Left lung (tissue), 4 donors: ENCODE measurements at regions not wholly inside any gene's neighbourhood (a gene's known extent, or its start where the extent isn't known, plus 50 kb on each side); places are given as distances from the start of the nearest gene placed in this dataset.

Experiments used
- ATAC-seq: fragments of 200-7000 bp; cut with Tn5 transposase; one replicate; pipeline ENCODE4 v1.9.1; 2020; ENCODE audit warnings: moderate library complexity
- DNase-seq, 4 donors: peaks; one replicate each; pipeline ENCODE4 v3.0.0-alpha.2; 2013 to 2020
- H3K27ac ChIP-seq, 2 donors: fragments of 200-600 bp; sonication (generic) in 1 of 2; one replicate each; pipeline versions ENCODE4 v1.5.0 to v1.8.0; 2020 to 2021
- H3K27me3 ChIP-seq, 2 donors: fragments of 200-600 bp; sonication (generic) in 1 of 2; one replicate each; pipeline versions ENCODE4 v1.5.0 to v1.8.0; 2020 to 2021
- H3K36me3 ChIP-seq, 2 donors: fragments of 200-600 bp; sonication (generic) in 1 of 2; one replicate each; pipeline versions ENCODE4 v1.5.0 to v1.8.0; 2020 to 2021
- H3K4me1 ChIP-seq, 2 donors: fragments of 200-600 bp; one replicate each; pipeline ENCODE4 v1.8.0; 2021
- H3K4me3 ChIP-seq, 2 donors: fragments of 200-600 bp; sonication (generic) in 1 of 2; one replicate each; pipeline versions ENCODE4 v1.5.0 to v1.8.0; 2020 to 2021; ENCODE audit warnings: mild to moderate bottlenecking in 1 of 2
- H3K9me3 ChIP-seq, 2 donors: fragments of 200-600 bp; sonication (generic) in 1 of 2; one replicate each; pipeline versions ENCODE4 v1.5.0 to v1.8.0; 2020 to 2021
- CTCF ChIP-seq, 2 donors: fragments of 200-600 bp; sonication (generic) in 1 of 2; IDR thresholded peaks; one replicate each; pipeline versions ENCODE4 v1.5.0 to v1.8.0; 2021; ENCODE audit warnings: antibody characterized with exemption in 2 of 2
- intact Hi-C, 2 donors: fragments of 100-400 bp; cut with DNase I; formaldehyde crosslinking; loops; one replicate each; pipeline versions ENCODE4 v1.11.2 to v1.14.2; 2022
- donor health status: DM: no; HTN: yes; CAD: no.
- donor health status: DM: no; HTN: no; CAD: no.

- no peak for DNase-seq
- Histone ChIP-seq H3K36me3 (no peaks in the 10 kb centered on the region), H3K27me3 (peaks cover 0 to 25% of the 10 kb centered on the region in 2 donors), H3K9me3 (peaks cover 0 to 2% of the 10 kb centered on the region in 2 donors), H3K4me1 (peaks cover 0 to 45% of the 10 kb centered on the region in 2 donors), H3K4me3 (no peak overlapping the region), H3K27ac (no peak overlapping the region)
- ATAC-seq: no peak
- intact Hi-C loops: no loop called here
- TF ChIP-seq CTCF (IDR thresholded peaks at IDR 0.05): no peak
Observed at GRCh38 chr22:27131346-27131745, 474.0 kb downstream of the MIAT start.

- no peak overlapping the region for H3K4me3 ChIP-seq
- no peaks in the 10 kb centered on the region for H3K36me3 ChIP-seq
- TF ChIP-seq CTCF (IDR thresholded peaks at IDR 0.05): no peak
- H3K27me3 ChIP-seq: peaks cover 0 to 28% of the 10 kb centered on the region in 2 donors
- ATAC-seq (no peak), DNase-seq (no peak)
- intact Hi-C loops: no loop called here
- H3K9me3 ChIP-seq: peaks cover 0 to 12% of the 10 kb centered on the region in 2 donors
- peaks cover 0 to 45% of the 10 kb centered on the region in 2 donors for H3K4me1 ChIP-seq
- no peak overlapping the region for H3K27ac ChIP-seq
Observed at GRCh38 chr22:27132400-27132799, 475.0 kb downstream of the MIAT start.

- DNase-seq (no peak), ATAC-seq (no peak)
- intact Hi-C loops: no loop called here
- Histone ChIP-seq H3K36me3 (no peaks in the 10 kb centered on the region), H3K27ac (peak overlapping the region in 1 of 2 donors; percentile 58), H3K4me3 (no peak overlapping the region), H3K4me1 (peaks cover 0 to 45% of the 10 kb centered on the region in 2 donors), H3K27me3 (peaks cover 0 to 29% of the 10 kb centered on the region in 2 donors), H3K9me3 (peaks cover 0 to 12% of the 10 kb centered on the region in 2 donors)
- no peak for TF ChIP-seq CTCF (IDR thresholded peaks at IDR 0.05)
Observed at GRCh38 chr22:27133019-27133431, 475.6 kb downstream of the MIAT start.

GRCh38 chr22:27133681-27134314 is 476.4 kb downstream of the MIAT start:
- Histone ChIP-seq H3K36me3 (no peaks in the 10 kb centered on the region), H3K27ac (peak overlapping the region in 1 of 2 donors; percentile 58), H3K27me3 (peaks cover 0 to 27% of the 10 kb centered on the region in 2 donors), H3K4me3 (no peak overlapping the region), H3K9me3 (peaks cover 0 to 12% of the 10 kb centered on the region in 2 donors), H3K4me1 (peaks cover 0 to 38% of the 10 kb centered on the region in 2 donors)
- no peak for DNase-seq
- TF ChIP-seq CTCF (IDR thresholded peaks at IDR 0.05): no peak
- intact Hi-C loops: no loop called here
- ATAC-seq: peak; percentile 8

GRCh38 chr22:27134315-27134701 is 476.9 kb downstream of the MIAT start:
- TF ChIP-seq CTCF (IDR thresholded peaks at IDR 0.05): no peak
- ATAC-seq (peak; percentile 83), DNase-seq (peak in 1 of 4 donors; percentile 56)
- Histone ChIP-seq H3K27ac (peak overlapping the region in 1 of 2 donors; percentile 58), H3K4me3 (no peak overlapping the region), H3K4me1 (peaks cover 0 to 38% of the 10 kb centered on the region in 2 donors), H3K9me3 (peaks cover 0 to 12% of the 10 kb centered on the region in 2 donors), H3K27me3 (peaks cover 0 to 26% of the 10 kb centered on the region in 2 donors), H3K36me3 (no peaks in the 10 kb centered on the region)
- intact Hi-C loops: no loop called here
